ENCODE measurements at regions not wholly inside any gene's neighbourhood (a gene's known extent, or its start where the extent isn't known, plus 50 kb on each side); places are given as distances from the start of the nearest gene placed in this dataset.

- H3K9me3 ChIP-seq (ENCODE audit: control insufficient read depth in 1 of 2, insufficient read depth in 1 of 2, low read depth in 1 of 2, low read length in 2 of 2), result no peaks in the 10 kb centered on the region
- H3K4me3 ChIP-seq (replicated peaks in 1 of 2; ENCODE audit: low read depth in 1 of 2, low read length in 2 of 2), result no peak overlapping the region
- no peak overlapping the region for H3K9ac ChIP-seq (ENCODE audit: low read length)
- no peak overlapping the region for H3K27ac ChIP-seq (ENCODE audit: low read depth, low read length)
- no peaks in the 10 kb centered on the region for H3K79me2 ChIP-seq (ENCODE audit: insufficient read depth, low read length)
- no peaks in the 10 kb centered on the region for H3K9me2 ChIP-seq (ENCODE audit: insufficient read depth)
- no TSS peak for BruUV-seq (replicated peaks)
- H3K27me3 ChIP-seq (ENCODE audit: insufficient read depth, low read length), result no peaks in the 10 kb centered on the region
- ATAC-seq (no peak), DNase-seq (ENCODE audit: low read depth, low spot score) (no peak)
- intact Hi-C loops (cut with micrococcal nuclease), result no loop called here
- H3K4me1 ChIP-seq (ENCODE audit: control insufficient read depth in 1 of 2, insufficient read depth in 2 of 2, low read length in 2 of 2), result peaks cover 3 to 11% of the 10 kb centered on the region in 2 experiments; a peak in 2 of 4 replicates
- RAD21 ChIA-PET (ENCODE audit: low non-redundant PET in 1 of 2, low total read pairs in 2 of 2, uncharacterized antibody in 2 of 2, unreplicated experiment in 2 of 2), result no interaction called here
- CTCF ChIA-PET, result no interaction called here
- no peak overlapping the region for H2AFZ ChIP-seq (ENCODE audit: low read depth, low read length, poor library complexity, severe bottlenecking)
- no peaks in the 10 kb centered on the region for H3K36me3 ChIP-seq (ENCODE audit: control insufficient read depth in 1 of 2, insufficient read depth in 2 of 2, low read length in 2 of 2)
- peak overlapping the region; percentile 43; the same call in 1 of the 2 replicates for H3K4me2 ChIP-seq (ENCODE audit: low read length)
- H4K20me1 ChIP-seq (ENCODE audit: insufficient read depth), result no peaks in the 10 kb centered on the region
- no peak for TF ChIP-seq ZBTB33 (IDR thresholded peaks at IDR 0.05; ENCODE audit: extremely low read depth, insufficient replicate concordance, low read length)
- no peak for TF ChIP-seq ATF3 (IDR thresholded peaks at IDR 0.05)
- TF ChIP-seq YY1 (IDR thresholded peaks at IDR 0.05; ENCODE audit: extremely low read depth, insufficient replicate concordance, low read depth, low read length), result no peak
- no peak for TF ChIP-seq EGR1 (IDR thresholded peaks at IDR 0.05; ENCODE audit: low read depth)
- no peak for TF ChIP-seq POLR2A (IDR thresholded peaks at IDR 0.05; ENCODE audit: borderline replicate concordance, extremely low read depth, insufficient read depth, insufficient read length)
- no peak for TF ChIP-seq JUND (IDR thresholded peaks at IDR 0.05)
- no peak for TF ChIP-seq SRF (IDR thresholded peaks at IDR 0.05; ENCODE audit: low read depth)
- TF ChIP-seq TCF7L2 (IDR thresholded peaks at IDR 0.05; ENCODE audit: borderline replicate concordance, extremely low read depth, insufficient read depth, insufficient read length), result no peak
- TF ChIP-seq CBX3 (IDR thresholded peaks at IDR 0.05; ENCODE audit: low read depth), result no peak
- TF ChIP-seq SIN3A (IDR thresholded peaks at IDR 0.05; ENCODE audit: low read depth), result no peak
- no peak for TF ChIP-seq EZH2phosphoT487 (IDR thresholded peaks at IDR 0.05; ENCODE audit: borderline replicate concordance)
- TF ChIP-seq CTCF (IDR thresholded peaks at IDR 0.05 in 2 of 3, conservative IDR thresholded peaks at IDR 0.05 in 1 of 3; ENCODE audit: borderline replicate concordance in 1 of 3, insufficient read depth in 1 of 3, low read depth in 2 of 3, low read length in 2 of 3), result no peak
- TF ChIP-seq ZFX (IDR thresholded peaks at IDR 0.05), result no peak
- no peak for TF ChIP-seq MAX (IDR thresholded peaks at IDR 0.05)
- TF ChIP-seq ZNF274 (IDR thresholded peaks at IDR 0.05; ENCODE audit: low read depth, low read length), result no peak
- TF ChIP-seq EZH2 (IDR thresholded peaks at IDR 0.05), result no peak
- TF ChIP-seq RAD21 (IDR thresholded peaks at IDR 0.05; ENCODE audit: low read depth), result no peak
- no peak for TF ChIP-seq SP1 (IDR thresholded peaks at IDR 0.05; ENCODE audit: low read depth)
- no peak for TF ChIP-seq POLR2AphosphoS5 (IDR thresholded peaks at IDR 0.05; ENCODE audit: low read depth, low read length)
- POLR2A ChIA-PET, result no interaction called here
Measured at GRCh38 chr1:29801003-29801402, 564.7 kb downstream of the PTPRU start.

Measured in HCT116 (cell line).